Esophagus squamous epithelium (tissue), 4 donors: ENCODE measurements at regions not wholly inside any gene's neighbourhood (a gene's known extent, or its start where the extent isn't known, plus 50 kb on each side); places are given as distances from the start of the nearest gene placed in this dataset.

Experiments
- CTCF ChIP-seq, 6 experiments: fragments of 450-650 bp in 4 of 6; fragments of 200-600 bp in 2 of 6; sonication (generic) in 2 of 6; IDR thresholded peaks; one replicate each; pipeline ENCODE4 v1.5.1; 2016 to 2019; ENCODE audit warnings: antibody characterized with exemption in 6 of 6, mild to moderate bottlenecking in 4 of 6, moderate library complexity in 4 of 6
- POLR2A ChIP-seq, 4 donors: fragments of 450-650 bp; IDR thresholded peaks; one replicate each; pipeline ENCODE4 v1.6.1; 2017; ENCODE audit warnings: antibody characterized with exemption in 4 of 4, mild to moderate bottlenecking in 4 of 4, moderate library complexity in 3 of 4

GRCh38 chrX:147763131-147763530 lies 148.6 kb upstream of the FMR1 start:
- TF ChIP-seq CTCF (IDR thresholded peaks at IDR 0.05) (no peak), POLR2A (IDR thresholded peaks at IDR 0.05) (no peak)
